GM19372 (cell line): ENCODE measurements at regions not wholly inside any gene's neighbourhood (a gene's known extent, or its start where the extent isn't known, plus 50 kb on each side); places are given as distances from the start of the nearest gene placed in this dataset.
"Not testable (repeated sequence)": the region's sequence is repeated elsewhere in the genome, so short reads cannot be mapped to it uniquely, and the experiment has no call there.

Source experiments
- ATAC-seq: cut with Tn5 transposase; IDR thresholded peaks from one replicate; pipeline ENCODE4 v1.9.1; 2021; ENCODE audit warnings: mild to moderate bottlenecking, low read depth, moderate library complexity; ENCODE audit not compliant: unreplicated experiment

- ATAC-seq = no peak
These were observed 65.2 kb downstream of the DMRT2 start for GRCh38 chr9:1115370-1115769.

DNA sequence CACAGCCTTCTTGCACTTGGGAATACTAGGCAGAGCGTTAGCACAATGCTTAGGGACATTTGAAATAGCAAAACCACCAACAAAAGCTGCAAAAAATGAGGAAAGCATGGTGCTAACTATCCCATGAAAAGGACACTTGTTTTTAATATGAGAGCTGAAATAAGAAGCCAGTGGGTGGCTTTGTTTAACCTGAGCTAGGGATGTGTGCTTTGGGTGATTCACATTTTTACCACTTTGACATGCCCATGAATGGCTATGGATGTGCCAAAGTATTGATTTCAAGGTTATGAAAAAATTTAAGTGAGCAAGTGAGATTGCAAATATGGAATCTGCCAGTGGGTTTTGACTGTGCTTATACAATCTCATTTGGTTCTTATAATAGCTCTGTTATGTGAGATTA, 67.3 kb downstream of the DMRT2 start:
- no peak for ATAC-seq

GRCh38 chr9:1120500-1121165, 70.5 kb downstream of the DMRT2 start:
- no peak for ATAC-seq

DNA sequence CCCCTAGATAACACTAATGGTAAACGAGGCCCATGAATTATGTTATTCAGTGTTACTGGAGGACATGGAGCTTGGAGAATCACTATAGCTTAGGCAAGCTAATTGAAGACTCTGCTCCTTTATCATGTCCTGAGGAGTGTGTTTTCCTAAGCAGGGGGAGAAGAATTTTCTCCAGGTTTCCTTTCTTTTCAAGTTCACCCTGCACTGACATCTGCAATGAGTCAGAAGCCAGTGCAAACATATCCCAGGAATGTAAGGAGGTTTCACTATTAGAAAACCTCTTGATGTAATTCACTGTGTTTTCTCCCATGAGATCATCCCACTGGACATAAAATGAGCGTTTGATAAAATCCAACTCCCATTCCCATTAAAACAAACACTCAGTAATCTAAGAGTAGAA, 75.6 kb downstream of the DMRT2 start:
- ATAC-seq = no peak

GRCh38 chr9:1128046-1128445, 77.9 kb downstream of the DMRT2 start:
- ATAC-seq = no peak

- no peak for ATAC-seq
These were observed 79.2 kb downstream of the DMRT2 start for GRCh38 chr9:1129382-1129781.

- ATAC-seq = no peak
These were observed 89.9 kb downstream of the DMRT2 start for GRCh38 chr9:1140057-1140456.

DNA sequence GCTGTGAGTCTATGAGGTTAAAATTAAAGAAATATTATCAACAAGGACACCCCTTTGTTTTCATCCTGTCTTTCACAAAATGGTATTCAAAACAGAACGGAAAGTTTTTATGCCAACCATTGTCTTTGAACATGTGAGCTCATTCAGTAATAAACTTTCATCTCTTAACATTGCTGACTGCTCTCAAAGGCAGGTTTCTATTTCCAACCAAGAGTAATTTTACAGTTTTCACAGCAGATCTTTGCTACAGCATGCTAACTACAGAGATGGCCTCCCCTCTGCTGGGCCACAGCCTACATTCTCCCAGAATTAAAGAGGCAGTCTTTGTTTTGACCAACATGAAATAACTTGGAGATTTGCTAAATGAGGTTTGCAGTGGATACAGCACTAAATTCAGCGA, 101.5 kb downstream of the DMRT2 start:
- ATAC-seq = no peak

DNA sequence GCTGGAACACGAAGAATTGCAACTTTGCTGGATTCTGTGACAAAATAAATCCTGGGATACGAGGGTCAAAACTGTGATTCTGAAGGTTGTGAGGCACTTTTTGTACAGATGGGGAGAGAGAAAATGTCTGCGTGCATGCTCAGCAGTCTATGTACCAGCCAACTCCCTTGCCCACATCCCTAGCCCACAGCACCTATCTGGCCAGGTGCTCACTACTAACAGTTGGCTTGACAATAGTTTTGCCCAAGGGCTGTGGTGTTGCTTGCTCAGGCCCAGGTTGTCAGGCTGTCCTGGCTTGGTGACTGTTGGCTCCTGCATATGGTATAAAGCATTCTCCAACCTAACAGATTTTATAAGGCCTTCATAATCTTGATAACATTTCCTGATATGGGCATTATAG, 102.0 kb downstream of the DMRT2 start:
- ATAC-seq = no peak

- no peak for ATAC-seq
These were observed 104.6 kb downstream of the DMRT2 start for GRCh38 chr9:1154739-1155138.

GRCh38 chr9:1155602-1156001, 105.4 kb downstream of the DMRT2 start:
- ATAC-seq = no peak

DNA sequence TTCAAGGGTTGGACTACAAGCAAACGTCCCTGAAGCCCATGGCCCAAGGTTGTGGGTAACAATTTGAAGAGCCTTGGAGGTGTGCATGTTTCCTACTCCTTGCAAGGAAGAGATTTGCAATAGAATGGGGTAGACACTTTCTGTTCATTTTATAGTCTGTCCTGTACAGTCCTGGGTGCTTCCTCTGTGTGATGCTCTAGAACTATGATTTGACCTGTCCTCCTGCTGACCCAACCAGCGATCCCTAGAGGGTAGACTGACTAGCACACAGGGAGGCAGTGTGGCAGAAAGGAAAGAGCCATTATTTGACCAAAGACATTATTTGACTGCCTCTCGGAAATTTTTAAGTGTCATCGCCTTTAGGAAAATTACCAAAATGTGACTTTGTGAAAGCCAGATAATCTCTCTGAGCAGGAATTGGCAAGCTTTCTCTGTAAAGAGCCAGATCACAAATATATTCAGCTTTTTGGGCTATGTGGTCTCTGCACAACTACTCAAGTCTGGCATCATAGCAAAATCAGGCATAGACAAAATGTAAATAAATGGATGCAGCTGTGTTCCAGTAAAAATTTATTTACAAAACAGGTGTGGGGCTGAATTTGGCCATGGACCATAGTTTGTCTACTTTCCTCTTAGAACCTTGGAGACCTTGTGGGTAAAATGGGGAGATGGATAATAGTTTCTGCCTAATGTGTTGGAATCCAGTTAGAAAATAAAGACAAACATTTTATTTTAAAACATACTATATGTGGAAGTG, 106.8 kb downstream of the DMRT2 start:
- ATAC-seq = no peak

- no peak for ATAC-seq
These were observed 107.7 kb downstream of the DMRT2 start for GRCh38 chr9:1157836-1158235.

DNA sequence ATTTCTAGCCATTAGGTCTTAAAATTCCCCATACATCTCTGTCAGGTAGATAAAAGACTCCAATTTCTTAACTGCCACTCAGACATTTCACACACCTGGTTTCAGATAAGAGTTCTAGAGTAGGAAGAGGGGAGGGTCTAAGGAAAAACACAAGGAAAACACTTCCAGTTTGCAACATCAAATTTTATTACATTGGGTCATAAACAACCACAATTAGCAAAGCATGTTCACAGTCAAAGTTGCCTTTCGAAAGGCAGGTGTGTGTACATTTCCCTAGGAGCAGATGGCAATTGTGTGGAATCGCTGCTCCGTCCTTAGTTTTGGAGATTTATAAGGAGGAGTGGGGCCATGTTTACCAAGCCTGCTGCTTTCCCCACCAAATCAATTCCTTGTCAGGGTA, 120.8 kb downstream of the DMRT2 start:
- ATAC-seq = no peak

GRCh38 chr9:1171546-1171945, 121.4 kb downstream of the DMRT2 start:
- no peak for ATAC-seq

DNA sequence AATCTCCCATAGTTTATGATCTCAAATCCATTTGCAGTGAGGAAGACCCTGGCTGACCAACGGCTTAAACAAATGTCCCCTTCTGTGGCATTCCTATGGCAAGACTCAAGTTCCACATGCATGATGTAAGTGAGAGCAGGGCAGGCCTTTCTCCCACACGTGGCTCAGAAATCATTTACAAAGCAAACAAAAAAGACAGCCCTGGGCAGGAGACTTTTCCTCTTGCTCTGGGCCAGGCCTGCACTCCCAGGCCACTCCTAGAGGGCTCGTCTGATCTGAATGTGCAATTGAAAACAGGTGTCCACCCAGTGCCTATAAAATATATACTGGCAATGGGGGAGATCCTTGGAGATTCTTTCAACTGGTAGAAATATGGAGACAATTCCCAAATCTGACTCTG, 123.1 kb downstream of the DMRT2 start:
- ATAC-seq = no peak

DNA sequence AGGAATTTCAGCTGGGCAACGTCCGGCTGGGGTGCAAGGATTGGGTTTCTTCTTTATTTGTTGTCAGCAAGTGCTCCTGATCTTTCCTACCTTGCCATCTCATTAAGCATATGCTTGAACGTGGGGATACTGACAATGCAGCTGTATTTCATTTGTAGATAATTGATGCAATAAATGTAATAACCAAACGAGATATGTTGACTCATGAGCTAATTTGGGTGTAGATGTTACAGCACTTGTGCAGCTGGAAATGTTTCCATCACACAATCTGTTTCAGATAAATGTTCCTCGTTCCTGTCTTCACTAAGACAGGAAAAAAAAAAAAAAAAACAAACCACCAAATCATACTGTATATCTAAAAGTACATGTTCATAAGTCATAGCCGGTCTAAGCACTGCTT, 123.8 kb downstream of the DMRT2 start:
- no peak for ATAC-seq

GRCh38 chr9:1179366-1179765, 129.2 kb downstream of the DMRT2 start:
- no peak for ATAC-seq

GRCh38 chr9:1184146-1184545, 134.0 kb downstream of the DMRT2 start:
- ATAC-seq = no peak

DNA sequence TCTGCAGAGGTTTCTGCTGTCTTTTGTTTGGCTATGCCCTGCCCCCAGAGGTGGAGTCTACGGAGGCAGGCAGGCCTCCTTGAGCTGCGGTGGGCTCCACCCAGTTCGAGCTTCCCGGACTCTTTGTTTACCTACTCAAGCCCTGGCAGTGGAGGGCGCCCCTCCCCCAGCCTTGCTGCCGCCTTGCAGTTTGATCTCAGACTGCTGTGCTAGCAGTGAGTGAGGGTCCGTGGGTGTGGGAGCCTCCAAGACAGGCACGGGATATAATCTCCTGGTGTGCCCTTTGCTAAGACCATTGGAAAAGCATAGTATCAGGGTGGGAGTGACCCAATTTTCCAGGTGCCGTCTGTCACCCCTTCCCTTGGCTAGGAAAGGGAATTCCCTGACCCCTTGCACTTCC, 137.0 kb downstream of the DMRT2 start:
- ATAC-seq = not testable (repeated sequence)

DNA sequence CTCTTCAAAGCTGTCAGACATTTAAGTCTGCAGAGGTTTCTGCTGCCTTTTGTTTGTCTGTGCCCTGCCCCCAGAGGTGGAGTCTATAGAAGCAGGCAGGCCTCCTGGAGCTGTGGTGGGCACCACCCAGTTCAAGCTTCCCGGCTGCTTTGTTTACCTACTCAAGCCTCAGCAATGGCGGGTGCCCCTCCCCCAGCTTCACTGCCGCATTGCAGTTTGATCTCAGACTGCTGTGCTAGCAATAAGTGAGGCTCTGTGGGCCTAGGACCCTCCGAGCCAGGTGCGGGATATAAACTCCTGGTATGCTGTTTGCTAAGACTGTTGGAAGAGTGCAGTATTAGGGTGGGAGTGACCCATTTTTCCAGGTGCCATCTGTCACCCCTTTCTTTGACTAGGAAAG, 145.5 kb downstream of the DMRT2 start:
- not testable (repeated sequence) for ATAC-seq

- ATAC-seq = no peak
These were observed 147.9 kb downstream of the DMRT2 start for GRCh38 chr9:1198085-1198484.
